T-cell (primary cell): ENCODE measurements at regions not wholly inside any gene's neighbourhood (a gene's known extent, or its start where the extent isn't known, plus 50 kb on each side); places are given as distances from the start of the nearest gene placed in this dataset.
"Not testable (repeated sequence)": the region's sequence is repeated elsewhere in the genome, so short reads cannot be mapped to it uniquely, and the experiment has no call there.

ENCODE experiments used
- ATAC-seq, 4 experiments: fragments of 200-7000 bp in 3 of 4; fragments of 150-1000 bp in 1 of 4; cut with Tn5 transposase; replicated peaks in 1 of 4; 1 replicate in 3 of 4; 2 replicates in 1 of 4; pipeline ENCODE4 v1.10.0; 2021; ENCODE audit warnings: moderate library complexity in 3 of 4, mild to moderate bottlenecking in 2 of 4, moderate number of reproducible peaks in 1 of 4
- CTCF ChIA-PET, 2 donors: fragments of 300-600 bp; sonication (Branson Sonifier 250); formaldehyde crosslinking; loops; one replicate each; lab custom pipeline; 2022; ENCODE audit warnings: antibody characterized with exemption in 2 of 2; lab: Charles Lee
- POLR2A ChIA-PET, 2 donors: fragments of 300-600 bp; sonication (Branson Sonifier 250); formaldehyde crosslinking; loops; one replicate each; lab custom pipeline; 2022; ENCODE audit warnings: antibody characterized with exemption in 2 of 2; lab: Charles Lee
- DNase-seq, 35 experiments: peaks; one replicate each; pipeline versions ENCODE4 v3.0.0 to v3.0.0-alpha.2; 2013 to 2023
- H3K27ac ChIP-seq: one replicate; pipeline ENCODE4 v1.5.1; 2013; ENCODE audit warnings: low read length
- H3K27me3 ChIP-seq, 2 experiments: replicated peaks in 1 of 2; 1 replicate in 1 of 2; 2 replicates in 1 of 2; pipeline versions ENCODE4 v1.6.1 to v1.7.0; 2013; ENCODE audit warnings: low read length in 1 of 2, mixed read lengths in 1 of 2; ENCODE audit not compliant: control insufficient read depth in 2 of 2, insufficient read depth in 2 of 2; ENCODE audit errors: extremely low read depth in 1 of 2
- H3K36me3 ChIP-seq, 2 donors: 1 replicate in 1 of 2; 2 replicates in 1 of 2; pipeline versions ENCODE4 v1.6.1 to v1.7.0; 2013; ENCODE audit warnings: low read length in 1 of 2; ENCODE audit not compliant: control insufficient read depth in 2 of 2, insufficient read depth in 1 of 2; ENCODE audit errors: extremely low read depth in 1 of 2
- H3K4me1 ChIP-seq, 2 experiments: 1 replicate in 1 of 2; 2 replicates in 1 of 2; pipeline versions ENCODE4 v1.6.1 to v1.7.0; 2013; ENCODE audit warnings: low read length in 2 of 2, mixed read lengths in 1 of 2; ENCODE audit not compliant: insufficient read depth in 2 of 2, control insufficient read depth in 1 of 2; ENCODE audit errors: extremely low read depth in 1 of 2
- H3K4me3 ChIP-seq, 2 donors: 1 replicate in 1 of 2; 2 replicates in 1 of 2; pipeline versions ENCODE4 v1.5.1 to v1.7.0; 2013; ENCODE audit warnings: mild to moderate bottlenecking in 2 of 2, low read length in 1 of 2, moderate library complexity in 1 of 2; ENCODE audit not compliant: control insufficient read depth in 1 of 2; ENCODE audit errors: extremely low read depth in 1 of 2
- H3K9me3 ChIP-seq: 2 replicates; pipeline ENCODE4 v1.7.0; 2013
- H3K27ac Mint-ChIP-seq, 2 donors: one replicate each; pipeline ENCODE4 v1.8.0; 2020 to 2021; ENCODE audit warnings: mild to moderate bottlenecking in 2 of 2, mixed read lengths in 2 of 2
- H3K27me3 Mint-ChIP-seq, 2 donors: one replicate each; pipeline ENCODE4 v1.8.0; 2021 to 2022; ENCODE audit warnings: mixed read lengths in 2 of 2
- H3K36me3 Mint-ChIP-seq: one replicate; pipeline ENCODE4 v1.8.0; 2021; ENCODE audit warnings: mixed read lengths
- H3K4me1 Mint-ChIP-seq, 3 donors: one replicate each; pipeline ENCODE4 v1.8.0; 2020 to 2022; ENCODE audit warnings: mixed read lengths in 3 of 3, mild to moderate bottlenecking in 1 of 3
- H3K4me3 Mint-ChIP-seq, 3 donors: one replicate each; pipeline ENCODE4 v1.8.0; 2020 to 2022; ENCODE audit warnings: mild to moderate bottlenecking in 3 of 3, mixed read lengths in 3 of 3, moderate library complexity in 3 of 3
- H3K9me3 Mint-ChIP-seq, 3 donors: one replicate each; pipeline ENCODE4 v1.8.0; 2020 to 2022; ENCODE audit warnings: mixed read lengths in 3 of 3
- WGBS: methylation state at CpG from one replicate; pipeline ENCODE4 v1.1.5; 2013; ENCODE audit warnings: missing lambda C conversion rate; ENCODE audit not compliant: insufficient coverage; 5-methylcytosine and 5-hydroxymethylcytosine counted together

GRCh38 chr10:47690304-47690703, 73.1 kb downstream of the SYT15B start:
- H3K36me3 ChIP-seq, DNase-seq, H3K4me3 ChIP-seq, H3K27me3 Mint-ChIP-seq, H3K27me3 ChIP-seq, POLR2A ChIA-PET, H3K36me3 Mint-ChIP-seq, H3K9me3 Mint-ChIP-seq, H3K27ac Mint-ChIP-seq, H3K4me1 Mint-ChIP-seq, H3K9me3 ChIP-seq, CTCF ChIA-PET, H3K27ac ChIP-seq, ATAC-seq, H3K4me1 ChIP-seq, H3K4me3 Mint-ChIP-seq: not testable (repeated sequence)
- no CpG with 5 or more reads among the region's 6 CpGs for WGBS

- H3K4me3 Mint-ChIP-seq, H3K36me3 Mint-ChIP-seq, H3K9me3 ChIP-seq, H3K4me3 ChIP-seq, H3K4me1 ChIP-seq, H3K27me3 ChIP-seq, H3K27me3 Mint-ChIP-seq, CTCF ChIA-PET, H3K36me3 ChIP-seq, POLR2A ChIA-PET, H3K27ac Mint-ChIP-seq, H3K27ac ChIP-seq, H3K9me3 Mint-ChIP-seq, ATAC-seq, DNase-seq, H3K4me1 Mint-ChIP-seq: not testable (repeated sequence)
- WGBS: no CpG with 5 or more reads among the region's 3 CpGs
Observed at GRCh38 chr10:47683826-47684475, 79.4 kb downstream of the SYT15B start.

- not testable (repeated sequence) for H3K27me3 Mint-ChIP-seq
Observed at GRCh38 chr10:47681638-47681990, 81.8 kb downstream of the SYT15B start.

GRCh38 chr10:47680848-47681637, 82.3 kb downstream of the SYT15B start:
- CTCF ChIA-PET, H3K36me3 Mint-ChIP-seq, DNase-seq, H3K9me3 Mint-ChIP-seq, H3K27me3 Mint-ChIP-seq, H3K27ac Mint-ChIP-seq, ATAC-seq, H3K9me3 ChIP-seq, H3K27me3 ChIP-seq, H3K27ac ChIP-seq, H3K4me3 Mint-ChIP-seq, H3K4me1 ChIP-seq, H3K4me1 Mint-ChIP-seq, H3K36me3 ChIP-seq, H3K4me3 ChIP-seq, POLR2A ChIA-PET: not testable (repeated sequence)
- WGBS: no CpG with 5 or more reads among the region's 4 CpGs

More at GRCh38 chr10:47681638-47681990, 81.8 kb downstream of the SYT15B start:
- H3K27ac Mint-ChIP-seq, H3K36me3 ChIP-seq, ATAC-seq, DNase-seq, POLR2A ChIA-PET, H3K4me3 Mint-ChIP-seq, H3K4me1 ChIP-seq, H3K4me3 ChIP-seq, H3K4me1 Mint-ChIP-seq, H3K9me3 ChIP-seq, H3K36me3 Mint-ChIP-seq, H3K27me3 ChIP-seq, H3K9me3 Mint-ChIP-seq, H3K27ac ChIP-seq, CTCF ChIA-PET: not testable (repeated sequence)
- WGBS: no CpG with 5 or more reads among the region's 6 CpGs

DNA sequence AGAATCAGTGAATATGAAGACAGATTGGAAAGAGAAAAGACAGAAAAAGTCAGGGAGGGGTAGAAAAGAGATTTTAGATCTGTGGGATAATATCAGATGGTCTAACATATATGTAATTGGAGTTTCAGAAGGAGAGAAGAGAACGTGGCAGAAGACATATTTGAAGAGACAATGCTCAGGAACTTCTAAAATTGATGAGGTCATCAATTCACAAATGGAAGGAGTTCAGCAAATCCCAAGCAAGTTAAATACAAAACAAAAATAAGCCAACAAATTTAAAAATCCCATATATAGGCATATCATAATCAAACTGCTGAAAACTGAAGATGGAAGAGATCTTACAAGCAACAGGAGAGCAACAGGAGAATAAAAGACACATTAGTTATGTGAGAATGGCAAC, 87.3 kb downstream of the SYT15B start:
- WGBS: no CpG with 5 or more reads among the region's 1 CpG
- peaks cover 2 to 10% (median 3%) of the 10 kb centered on the region in 3 donors for H3K9me3 Mint-ChIP-seq
- ATAC-seq, H3K27me3 ChIP-seq, H3K36me3 ChIP-seq, POLR2A ChIA-PET, H3K4me1 Mint-ChIP-seq, DNase-seq, H3K27ac ChIP-seq, H3K4me1 ChIP-seq, H3K27ac Mint-ChIP-seq, H3K4me3 Mint-ChIP-seq, H3K27me3 Mint-ChIP-seq, H3K9me3 ChIP-seq, CTCF ChIA-PET, H3K4me3 ChIP-seq, H3K36me3 Mint-ChIP-seq: not testable (repeated sequence)

DNA sequence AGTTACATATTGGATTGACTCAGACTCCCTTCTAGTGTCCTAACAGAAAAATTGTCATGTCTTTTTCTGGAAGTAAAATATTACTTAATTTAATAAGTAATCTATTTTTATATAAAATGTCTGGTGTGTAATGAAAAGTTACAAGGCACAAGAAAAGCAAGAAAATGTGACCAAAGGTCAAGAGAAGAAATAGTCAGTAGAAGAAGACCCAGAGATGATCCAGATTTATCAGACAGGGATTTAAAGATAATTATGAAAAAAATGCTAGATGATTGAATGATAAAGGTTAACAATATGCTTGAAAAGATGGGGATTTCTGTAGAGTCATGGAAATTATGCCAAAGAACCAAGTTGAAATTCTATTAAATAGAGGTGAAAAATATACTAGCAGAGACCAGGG, 87.8 kb downstream of the SYT15B start:
- POLR2A ChIA-PET, H3K4me3 ChIP-seq, H3K36me3 Mint-ChIP-seq, DNase-seq, H3K27me3 Mint-ChIP-seq, H3K27ac Mint-ChIP-seq, H3K4me1 ChIP-seq, H3K9me3 ChIP-seq, H3K27ac ChIP-seq, H3K4me1 Mint-ChIP-seq, ATAC-seq, CTCF ChIA-PET, H3K36me3 ChIP-seq, H3K4me3 Mint-ChIP-seq, H3K27me3 ChIP-seq: not testable (repeated sequence)
- H3K9me3 Mint-ChIP-seq: peaks cover 2 to 10% (median 3%) of the 10 kb centered on the region in 3 donors
